GM18517 (cell line): ENCODE measurements at regions not wholly inside any gene's neighbourhood (a gene's known extent, or its start where the extent isn't known, plus 50 kb on each side); places are given as distances from the start of the nearest gene placed in this dataset.

Experiments
- ATAC-seq: cut with Tn5 transposase; IDR thresholded peaks from one replicate; pipeline ENCODE4 v1.9.1; 2021; ENCODE audit warnings: mild to moderate bottlenecking, moderate library complexity; ENCODE audit not compliant: unreplicated experiment

DNA sequence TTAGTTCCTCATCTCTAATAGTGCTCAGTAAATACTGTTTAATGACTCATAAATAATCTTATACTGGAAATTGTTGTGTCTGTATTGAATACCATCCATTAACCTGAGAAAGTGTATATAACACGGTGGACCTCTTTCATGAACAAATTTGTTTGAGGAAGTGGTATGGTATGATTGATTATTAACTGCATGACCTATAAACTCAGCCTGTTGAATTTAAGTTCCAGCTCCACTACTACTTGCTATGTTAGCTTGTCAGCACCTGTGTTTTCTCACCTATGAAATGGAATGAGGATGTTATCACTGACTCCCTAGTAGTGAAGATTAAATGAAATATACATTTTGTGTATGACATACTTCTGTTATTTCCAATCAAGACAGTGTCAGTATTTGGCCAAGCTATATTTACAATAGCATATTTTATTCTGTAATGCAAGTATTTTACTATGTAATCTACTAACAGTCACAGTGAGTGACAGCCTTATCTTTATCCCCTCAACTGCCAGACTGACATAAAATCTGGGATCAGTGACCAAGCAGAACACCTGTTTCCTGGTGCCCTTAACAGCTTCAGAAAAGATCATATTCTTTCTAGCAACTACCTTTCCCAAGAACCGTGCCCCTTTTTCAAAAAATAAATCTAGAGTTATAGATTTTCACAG is 77.3 kb upstream of the ITGA1 start:
- peak; percentile 73 for ATAC-seq

DNA sequence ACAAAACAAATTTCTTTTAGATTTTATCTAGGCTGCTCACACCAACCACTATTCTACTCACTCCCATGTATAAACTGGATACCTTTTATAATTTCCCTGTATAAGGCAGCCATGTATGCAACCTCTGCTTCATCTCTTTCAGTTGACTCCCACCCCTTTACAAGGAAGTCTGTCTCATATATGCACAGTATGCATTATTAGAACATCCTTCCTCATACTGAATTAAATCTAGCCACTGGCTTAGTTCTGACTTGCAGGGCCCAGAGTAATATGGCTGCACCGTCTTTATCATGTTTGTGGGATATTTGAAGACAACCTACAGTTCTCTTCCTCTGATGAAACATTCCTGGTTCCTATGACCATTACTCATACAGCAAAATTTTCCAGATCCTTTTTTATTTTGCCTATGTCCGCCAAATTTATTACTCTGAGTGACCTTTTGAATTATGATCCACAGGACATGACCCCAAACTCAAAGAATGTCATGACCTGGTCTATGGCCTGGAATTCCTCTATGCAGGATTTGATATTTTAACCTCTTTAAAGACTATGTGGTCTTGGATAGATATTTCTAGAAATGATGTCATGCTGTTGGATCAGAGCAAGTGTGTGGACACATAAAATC is 76.6 kb upstream of the ITGA1 start:
- no peak for ATAC-seq

DNA sequence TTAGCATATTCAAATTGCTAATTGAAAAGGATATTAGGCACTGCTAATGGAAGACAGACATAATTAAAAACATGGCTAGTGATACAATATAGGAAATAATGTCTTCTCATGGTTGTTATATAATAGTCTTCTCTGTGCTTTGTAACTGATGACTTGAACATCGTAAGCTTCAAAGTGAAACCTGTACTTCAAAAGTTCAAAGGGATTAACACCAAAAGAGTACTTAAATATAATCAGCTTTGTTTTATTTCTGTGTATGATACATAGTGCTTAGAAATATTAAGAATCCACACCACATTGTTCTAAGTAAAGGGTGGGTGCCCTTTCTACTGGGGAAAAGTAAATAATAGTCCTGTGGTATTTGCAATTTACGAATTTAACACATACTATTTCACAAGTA is 75.4 kb upstream of the ITGA1 start:
- no peak for ATAC-seq

DNA sequence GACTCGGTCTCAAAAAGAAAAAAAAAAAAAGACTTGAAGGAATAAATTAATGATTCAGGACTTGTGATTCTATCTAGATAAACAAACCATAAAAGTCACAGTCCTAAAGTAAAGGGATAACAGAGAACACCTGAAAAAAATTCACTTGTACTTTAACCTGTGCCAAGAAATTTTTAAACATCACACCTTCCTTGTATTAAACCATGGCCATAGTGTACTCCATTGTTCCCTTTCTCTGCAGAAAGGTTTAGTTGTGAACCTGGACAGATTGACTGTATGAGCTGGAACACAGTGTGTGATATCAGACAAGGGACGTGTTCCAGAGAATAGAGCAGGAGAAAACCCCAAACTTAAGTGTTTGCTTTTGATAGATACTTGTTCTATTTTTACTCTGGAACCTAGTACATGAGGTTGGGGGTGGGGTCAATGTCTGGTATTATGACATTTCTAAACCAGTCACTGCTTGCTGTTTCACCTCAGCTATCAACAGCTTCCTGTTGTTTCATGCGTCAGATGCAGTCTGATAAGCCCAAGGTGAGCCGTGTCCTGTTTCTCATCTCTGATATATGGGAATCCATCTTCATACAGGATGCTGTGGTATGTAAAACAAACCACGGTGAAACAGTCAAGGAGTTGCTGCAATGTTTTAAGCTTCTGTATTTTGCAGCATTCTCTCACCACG is 62.5 kb upstream of the ITGA1 start:
- no peak for ATAC-seq

DNA sequence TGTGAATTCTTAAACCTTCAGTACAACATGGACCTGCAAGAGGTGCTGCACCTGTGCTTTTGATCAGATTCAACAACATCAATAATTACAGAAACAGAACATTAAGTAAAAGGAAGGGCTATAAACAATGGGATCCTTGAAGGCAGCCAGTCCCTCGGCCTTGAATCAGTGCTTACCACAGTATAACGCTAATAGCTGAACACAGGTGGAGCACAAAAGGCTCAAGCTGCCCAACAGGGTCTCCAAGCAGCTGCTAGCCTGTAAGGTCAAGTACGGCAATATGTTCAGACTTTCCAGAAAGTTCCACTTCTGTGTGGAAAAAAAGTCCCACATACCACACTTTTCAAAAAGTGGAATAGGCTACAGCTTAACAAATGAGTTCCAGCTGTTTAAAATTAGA is 61.9 kb upstream of the ITGA1 start:
- ATAC-seq, result no peak

DNA sequence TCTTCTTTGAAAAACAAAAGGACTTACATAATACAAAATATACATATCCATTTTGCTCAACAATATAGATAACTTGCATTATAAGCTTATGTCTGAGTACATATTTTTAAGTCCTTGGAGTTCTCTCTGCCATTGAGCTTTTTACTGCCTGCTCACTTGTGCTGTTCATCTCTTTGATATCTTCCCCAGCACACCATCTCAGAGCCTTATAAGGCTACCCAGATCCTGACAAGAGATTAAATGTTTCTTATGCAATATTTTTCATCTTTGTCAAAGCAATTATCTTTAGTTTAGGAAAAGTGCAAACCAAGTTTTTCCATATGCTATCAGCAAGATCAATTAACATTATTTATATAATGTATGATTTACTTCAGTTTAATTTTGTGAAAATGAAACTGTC is 60.7 kb upstream of the ITGA1 start:
- ATAC-seq, result no peak

DNA sequence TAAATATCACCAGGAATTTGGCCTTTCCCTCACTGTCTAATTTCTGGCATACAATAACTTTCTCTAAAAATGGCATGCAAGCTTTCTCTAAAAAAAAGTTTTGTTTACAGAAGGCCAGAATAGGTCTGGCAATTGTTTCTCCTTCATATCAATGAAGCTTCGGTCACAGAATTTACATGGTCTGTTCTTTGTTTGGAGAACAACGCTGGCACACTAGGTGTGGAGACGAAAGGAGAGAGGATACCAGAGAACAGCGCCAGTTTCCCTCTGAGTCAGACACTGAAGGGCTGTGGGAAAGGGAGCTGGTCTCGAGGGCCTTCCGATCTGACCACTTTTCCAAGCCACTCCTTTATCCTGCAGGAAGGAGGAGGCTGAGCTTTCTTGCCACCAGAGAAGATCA is 60.1 kb upstream of the ITGA1 start:
- ATAC-seq, result no peak

DNA sequence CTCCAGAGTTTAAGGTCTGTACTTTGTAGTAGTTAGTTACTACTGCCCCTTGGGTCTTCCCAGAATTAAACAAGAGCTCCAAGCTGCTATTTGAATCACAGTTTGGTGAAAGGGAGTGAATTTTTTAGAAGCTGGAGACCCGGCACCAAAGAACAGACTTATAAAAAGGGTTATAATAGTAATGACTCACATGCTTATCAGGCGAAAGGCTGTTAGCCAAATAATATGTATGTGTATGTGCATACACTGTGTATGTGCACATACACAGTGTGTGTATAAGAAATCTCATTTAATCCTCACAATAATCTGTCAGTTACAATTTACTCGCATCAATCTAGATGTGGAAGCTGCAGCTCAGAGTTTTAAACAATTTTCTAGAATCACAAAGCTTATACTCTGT is 59.5 kb upstream of the ITGA1 start:
- ATAC-seq, result no peak

DNA sequence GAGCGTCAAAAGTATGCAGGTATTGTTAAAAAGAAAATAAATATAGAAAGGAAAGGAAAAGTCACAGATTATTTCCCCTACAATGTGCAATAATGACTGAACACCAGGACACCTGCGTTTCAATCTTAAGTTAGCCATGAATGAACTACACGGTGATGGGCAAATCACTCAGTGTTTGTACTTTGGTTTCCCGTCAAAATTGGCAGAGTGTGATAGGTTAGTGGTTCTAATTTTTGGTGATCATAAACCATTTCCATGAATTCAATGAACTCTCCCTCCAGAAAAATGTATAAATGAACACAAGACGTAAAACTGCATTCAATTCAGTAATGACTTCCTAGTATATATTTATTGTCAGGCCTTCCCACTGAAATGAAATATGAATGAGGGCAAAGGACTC is 59.0 kb upstream of the ITGA1 start:
- ATAC-seq, result no peak

DNA sequence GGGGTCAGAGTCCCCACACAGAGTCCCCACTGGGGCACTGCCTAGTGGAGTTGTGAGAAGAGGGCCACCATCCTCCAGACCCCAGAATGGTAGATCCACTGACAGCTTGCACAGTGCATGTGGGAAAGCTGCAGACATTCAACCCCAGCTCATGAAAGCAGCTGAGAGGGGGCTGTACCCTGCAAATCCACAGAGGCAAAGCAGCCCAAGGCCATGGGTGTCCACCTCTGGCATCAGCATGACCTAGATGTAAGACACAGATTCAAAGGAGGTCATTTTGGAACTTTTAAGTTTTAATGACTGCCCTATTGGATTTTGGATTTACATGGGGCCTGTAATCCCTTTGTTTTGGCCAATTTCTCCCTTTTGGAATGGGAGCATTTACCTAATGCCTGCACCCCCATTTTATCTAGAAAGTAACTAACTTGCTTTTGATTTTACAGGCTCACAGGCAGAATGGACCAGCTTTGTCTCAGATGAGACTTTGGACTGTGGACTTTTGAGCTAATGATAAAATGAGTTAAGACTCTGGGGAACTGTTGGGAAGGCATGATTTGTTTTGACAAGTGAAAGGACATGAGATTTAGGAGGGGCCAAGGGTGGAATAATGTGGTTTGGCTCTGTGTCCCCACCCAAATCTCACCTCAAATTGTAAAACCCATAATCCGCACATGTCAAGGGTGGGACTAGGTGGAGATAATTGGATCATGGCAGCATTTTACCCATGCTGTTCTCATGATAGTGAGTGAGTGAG is 56.3 kb upstream of the ITGA1 start:
- ATAC-seq, result no peak

DNA sequence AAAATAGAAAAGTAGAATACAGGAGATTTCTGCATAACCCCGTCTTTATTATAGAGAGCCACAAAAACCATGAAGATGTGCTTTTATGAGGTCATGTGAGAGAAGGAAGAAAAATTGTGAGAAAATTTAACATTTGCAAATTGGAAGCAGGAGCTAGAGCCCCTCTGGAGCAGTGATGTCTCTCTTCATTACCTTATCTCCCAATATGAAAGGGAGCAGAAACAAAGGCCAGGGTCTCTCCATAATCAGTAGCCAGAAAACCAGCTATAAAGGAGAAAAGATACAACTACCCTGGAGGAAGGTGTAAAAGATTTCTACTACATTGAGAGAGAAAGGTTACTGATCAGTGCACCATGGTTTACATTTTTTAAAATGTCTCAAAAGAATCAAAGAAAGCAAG is 53.2 kb upstream of the ITGA1 start:
- ATAC-seq, result no peak

DNA sequence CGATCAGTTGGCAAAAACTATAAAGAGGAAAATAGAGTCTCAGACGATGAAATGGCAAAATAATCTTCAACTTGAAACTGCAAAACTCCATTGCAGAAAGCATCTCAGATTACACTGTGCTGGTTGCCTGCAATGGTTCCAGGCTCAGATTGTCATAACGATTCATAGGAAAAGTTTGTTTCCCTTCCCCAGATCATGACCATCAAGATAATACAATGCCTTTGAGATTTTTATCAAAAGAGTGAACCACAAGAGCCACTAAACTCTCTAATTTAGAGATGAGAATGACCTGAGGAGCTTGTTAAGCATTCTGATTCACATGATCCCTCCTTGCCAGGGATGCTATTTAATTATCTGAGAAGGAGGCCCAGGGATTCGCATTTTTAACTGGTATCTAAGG is 52.6 kb upstream of the ITGA1 start:
- ATAC-seq, result no peak
